ENCODE measurements at regions not wholly inside any gene's neighbourhood (a gene's known extent, or its start where the extent isn't known, plus 50 kb on each side); places are given as distances from the start of the nearest gene placed in this dataset.

DNA sequence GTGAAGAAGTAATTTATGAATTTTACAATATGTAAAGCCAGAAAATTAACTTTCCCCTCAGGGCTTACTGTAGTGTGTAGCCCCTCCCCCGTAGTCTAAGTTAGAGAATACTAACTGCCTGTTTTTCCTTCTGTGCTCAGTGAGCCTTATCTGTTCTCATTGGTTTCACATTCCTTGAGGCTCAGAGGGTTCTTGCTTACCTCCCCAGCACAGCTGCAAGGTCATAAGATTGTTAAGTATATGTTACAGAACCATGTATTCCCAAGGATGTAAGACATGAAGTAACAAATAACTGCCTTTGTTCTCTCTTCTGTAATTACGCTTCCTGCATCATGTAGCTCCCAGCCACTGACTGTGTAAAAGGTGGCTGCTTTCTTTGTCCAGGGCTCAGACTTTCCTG lies 1351.1 kb downstream of the TMEM121 start:
- intact Hi-C loops (cut with micrococcal nuclease): no loop called here
- H4K20me1 ChIP-seq (replicated peaks; ENCODE audit: control insufficient read depth, extremely low read depth, insufficient read depth, low read length): no peaks in the 10 kb centered on the region
- no peak for FAIRE-seq
- H3K27ac ChIP-seq (ENCODE audit: insufficient read depth, low read depth, low read length): no peak overlapping the region
- no peaks in the 10 kb centered on the region for H3K79me2 ChIP-seq (ENCODE audit: control insufficient read depth, insufficient read depth, low read length)
- no peaks in the 10 kb centered on the region for H3K4me1 ChIP-seq (ENCODE audit: control insufficient read depth, extremely low read depth, insufficient read depth, low read length)
- H3K4me2 ChIP-seq (ENCODE audit: insufficient read depth, low read length): no peak overlapping the region
- H3K4me3 ChIP-seq (replicated peaks in 1 of 3; ENCODE audit: insufficient read depth in 1 of 3, low read depth in 1 of 3, low read length in 3 of 3): no peak overlapping the region
- no peaks in the 10 kb centered on the region for H3K27me3 ChIP-seq (ENCODE audit: control insufficient read depth in 2 of 2, insufficient read depth in 2 of 2, low read length in 2 of 2)
- no peak overlapping the region for H2AFZ ChIP-seq (ENCODE audit: low read depth, low read length)
- H3K9me1 ChIP-seq (replicated peaks; ENCODE audit: control insufficient read depth, extremely low read depth, insufficient read depth, low read length): no peaks in the 10 kb centered on the region
- BruUV-seq (replicated peaks): no TSS peak
- no peak overlapping the region for H3K9ac ChIP-seq (replicated peaks; ENCODE audit: extremely low read depth, insufficient read depth, low read length)
- H3K36me3 ChIP-seq (ENCODE audit: control insufficient read depth in 2 of 2, extremely low read depth in 1 of 2, insufficient read depth in 2 of 2, low read length in 2 of 2): no peaks in the 10 kb centered on the region
- H3K9me3 ChIP-seq (replicated peaks; ENCODE audit: control insufficient read depth, insufficient read depth, low read length): no peaks in the 10 kb centered on the region
- DNase-seq (ENCODE audit: low read depth, low spot score): no peak
- dilution Hi-C loops (cut with MboI; ENCODE audit: extremely low pct_ligation_motif_present, low sequenced_read_pairs): no loop called here
- TF ChIP-seq MYC (IDR thresholded peaks at IDR 0.05; ENCODE audit: low read depth, low read length) (no peak), EZH2 (IDR thresholded peaks at IDR 0.05; ENCODE audit: borderline replicate concordance, low read depth, low read length, severe bottlenecking) (no peak)
- TF ChIP-seq, protein P1, sequence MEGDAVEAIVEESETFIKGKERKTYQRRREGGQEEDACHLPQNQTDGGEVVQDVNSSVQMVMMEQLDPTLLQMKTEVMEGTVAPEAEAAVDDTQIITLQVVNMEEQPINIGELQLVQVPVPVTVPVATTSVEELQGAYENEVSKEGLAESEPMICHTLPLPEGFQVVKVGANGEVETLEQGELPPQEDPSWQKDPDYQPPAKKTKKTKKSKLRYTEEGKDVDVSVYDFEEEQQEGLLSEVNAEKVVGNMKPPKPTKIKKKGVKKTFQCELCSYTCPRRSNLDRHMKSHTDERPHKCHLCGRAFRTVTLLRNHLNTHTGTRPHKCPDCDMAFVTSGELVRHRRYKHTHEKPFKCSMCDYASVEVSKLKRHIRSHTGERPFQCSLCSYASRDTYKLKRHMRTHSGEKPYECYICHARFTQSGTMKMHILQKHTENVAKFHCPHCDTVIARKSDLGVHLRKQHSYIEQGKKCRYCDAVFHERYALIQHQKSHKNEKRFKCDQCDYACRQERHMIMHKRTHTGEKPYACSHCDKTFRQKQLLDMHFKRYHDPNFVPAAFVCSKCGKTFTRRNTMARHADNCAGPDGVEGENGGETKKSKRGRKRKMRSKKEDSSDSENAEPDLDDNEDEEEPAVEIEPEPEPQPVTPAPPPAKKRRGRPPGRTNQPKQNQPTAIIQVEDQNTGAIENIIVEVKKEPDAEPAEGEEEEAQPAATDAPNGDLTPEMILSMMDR (IDR thresholded peaks at IDR 0.05; ENCODE audit: extremely low read depth in 1 of 2, insufficient read depth in 1 of 2, low read depth in 1 of 2, low read length in 2 of 2): no peak
- TF ChIP-seq, protein P2, sequence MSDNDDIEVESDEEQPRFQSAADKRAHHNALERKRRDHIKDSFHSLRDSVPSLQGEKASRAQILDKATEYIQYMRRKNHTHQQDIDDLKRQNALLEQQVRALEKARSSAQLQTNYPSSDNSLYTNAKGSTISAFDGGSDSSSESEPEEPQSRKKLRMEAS (IDR thresholded peaks at IDR 0.05; ENCODE audit: insufficient read depth, insufficient read length): no peak
- ChIA-PET CTCF (no interaction called here), POLR2A (no interaction called here)

DNA sequence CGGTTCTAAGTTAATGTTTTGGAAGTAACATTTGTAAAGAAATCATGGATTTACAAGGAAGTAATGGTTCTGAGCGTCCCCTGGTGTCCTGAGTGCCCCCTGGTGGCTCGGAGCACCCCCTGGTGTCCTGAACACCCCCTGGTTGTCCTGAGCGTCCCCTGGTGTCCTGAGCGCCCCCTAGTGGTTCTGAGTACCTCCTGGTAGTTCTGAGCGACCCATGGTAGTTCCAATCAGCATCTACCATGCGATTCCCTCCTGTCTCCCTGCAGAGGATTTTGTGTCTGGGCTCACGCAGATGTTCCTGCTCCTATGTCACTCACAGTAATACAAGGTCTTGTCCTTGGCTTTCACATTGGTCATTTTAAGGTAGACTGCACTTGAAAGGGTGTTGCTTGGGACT lies 1352.9 kb downstream of the TMEM121 start:
- POLR2A ChIA-PET: no interaction called here
- H3K9ac ChIP-seq (replicated peaks; ENCODE audit: extremely low read depth, insufficient read depth, low read length): no peak overlapping the region
- intact Hi-C loops (cut with micrococcal nuclease) (no loop called here), dilution Hi-C loops (cut with MboI; ENCODE audit: extremely low pct_ligation_motif_present, low sequenced_read_pairs) (no loop called here)
- H3K4me3 ChIP-seq (replicated peaks in 1 of 3; ENCODE audit: insufficient read depth in 1 of 3, low read depth in 1 of 3, low read length in 3 of 3): no peak overlapping the region
- H3K9me3 ChIP-seq (replicated peaks; ENCODE audit: control insufficient read depth, insufficient read depth, low read length): no peaks in the 10 kb centered on the region
- no peak overlapping the region for H2AFZ ChIP-seq (ENCODE audit: low read depth, low read length)
- no peaks in the 10 kb centered on the region for H3K9me1 ChIP-seq (replicated peaks; ENCODE audit: control insufficient read depth, extremely low read depth, insufficient read depth, low read length)
- FAIRE-seq (no peak), DNase-seq (ENCODE audit: low read depth, low spot score) (no peak)
- no peaks in the 10 kb centered on the region for H3K79me2 ChIP-seq (ENCODE audit: control insufficient read depth, insufficient read depth, low read length)
- no TSS peak for BruUV-seq (replicated peaks)
- no peak overlapping the region for H3K27ac ChIP-seq (ENCODE audit: insufficient read depth, low read depth, low read length)
- no peaks in the 10 kb centered on the region for H3K27me3 ChIP-seq (ENCODE audit: control insufficient read depth in 2 of 2, insufficient read depth in 2 of 2, low read length in 2 of 2)
- H3K36me3 ChIP-seq (ENCODE audit: control insufficient read depth in 2 of 2, extremely low read depth in 1 of 2, insufficient read depth in 2 of 2, low read length in 2 of 2): no peaks in the 10 kb centered on the region
- CTCF ChIA-PET: no interaction called here
- no peaks in the 10 kb centered on the region for H3K4me1 ChIP-seq (ENCODE audit: control insufficient read depth, extremely low read depth, insufficient read depth, low read length)
- no peaks in the 10 kb centered on the region for H4K20me1 ChIP-seq (replicated peaks; ENCODE audit: control insufficient read depth, extremely low read depth, insufficient read depth, low read length)
- no peak overlapping the region for H3K4me2 ChIP-seq (ENCODE audit: insufficient read depth, low read length)
- no peak for TF ChIP-seq FOS (IDR thresholded peaks at IDR 0.05; ENCODE audit: borderline replicate concordance, insufficient read depth, low read length)
- TF ChIP-seq, protein P1 (IDR thresholded peaks at IDR 0.05; ENCODE audit: extremely low read depth in 1 of 2, insufficient read depth in 1 of 2, low read depth in 1 of 2, low read length in 2 of 2): peak in 1 of 2 donors; percentile 19
- TF ChIP-seq MYC (IDR thresholded peaks at IDR 0.05; ENCODE audit: low read depth, low read length): no peak
- no peak for TF ChIP-seq POLR2A (IDR thresholded peaks at IDR 0.05; ENCODE audit: low read depth, low read length)
- TF ChIP-seq, protein P2 (IDR thresholded peaks at IDR 0.05; ENCODE audit: insufficient read depth, insufficient read length): no peak

Measured in endothelial cell of umbilical vein (primary cell).